Neutrophil (primary cell): ENCODE measurements at regions not wholly inside any gene's neighbourhood (a gene's known extent, or its start where the extent isn't known, plus 50 kb on each side); places are given as distances from the start of the nearest gene placed in this dataset.

ENCODE experiments used
- H3K27ac ChIP-seq: fragments of 200-600 bp; sonication (generic); 2 replicates; pipeline ENCODE4 v1.5.1; 2016; ENCODE audit warnings: mild to moderate bottlenecking, moderate library complexity
- H3K27me3 ChIP-seq: fragments of 200-600 bp; sonication (generic); 2 replicates; pipeline ENCODE4 v1.6.0; 2016; ENCODE audit warnings: mild to moderate bottlenecking
- H3K36me3 ChIP-seq: fragments of 200-600 bp; sonication (generic); 2 replicates; pipeline ENCODE4 v1.5.1; 2017
- H3K4me1 ChIP-seq, 2 experiments: fragments of 200-600 bp in 1 of 2; sonication (generic) in 1 of 2; 1 replicate in 1 of 2; 2 replicates in 1 of 2; pipeline versions ENCODE4 v1.5.1 to v1.6.1; 2013 to 2016; ENCODE audit warnings: low read depth in 1 of 2, low read length in 1 of 2, mild to moderate bottlenecking in 1 of 2, moderate library complexity in 1 of 2; ENCODE audit not compliant: control insufficient read depth in 1 of 2, insufficient read depth in 1 of 2
- H3K4me3 ChIP-seq, 2 experiments: fragments of 200-600 bp in 1 of 2; sonication (generic) in 1 of 2; 1 replicate in 1 of 2; 2 replicates in 1 of 2; pipeline ENCODE4 v1.5.1; 2013 to 2016; ENCODE audit warnings: low read depth in 1 of 2, low read length in 1 of 2, mild to moderate bottlenecking in 1 of 2, moderate library complexity in 1 of 2
- H3K9me3 ChIP-seq: fragments of 200-600 bp; sonication (generic); 2 replicates; pipeline ENCODE4 v1.5.1; 2016
- CTCF ChIP-seq: fragments of 200-600 bp; sonication (generic); IDR thresholded peaks from 2 replicates; pipeline ENCODE4 v1.5.1; 2016; ENCODE audit warnings: antibody characterized with exemption

- Histone ChIP-seq H3K27me3 (no peaks in the 10 kb centered on the region), H3K36me3 (no peaks in the 10 kb centered on the region), H3K27ac (no peak overlapping the region), H3K4me3 (no peak overlapping the region), H3K9me3 (no peaks in the 10 kb centered on the region), H3K4me1 (no peaks in the 10 kb centered on the region)
- no peak for TF ChIP-seq CTCF
Measured at GRCh38 chr9:80074439-80074838, 502.7 kb downstream of the TLE4 start.

- Histone ChIP-seq H3K9me3 (no peaks in the 10 kb centered on the region), H3K27me3 (no peaks in the 10 kb centered on the region), H3K4me1 (no peaks in the 10 kb centered on the region), H3K27ac (no peak overlapping the region), H3K4me3 (no peak overlapping the region), H3K36me3 (no peaks in the 10 kb centered on the region)
- no peak for TF ChIP-seq CTCF
Measured at GRCh38 chr9:80072451-80072850, 500.7 kb downstream of the TLE4 start.

GRCh38 chr9:80070071-80070742, 498.4 kb downstream of the TLE4 start:
- Histone ChIP-seq H3K4me1 (no peaks in the 10 kb centered on the region), H3K36me3 (no peaks in the 10 kb centered on the region), H3K9me3 (no peaks in the 10 kb centered on the region), H3K27me3 (no peaks in the 10 kb centered on the region), H3K27ac (no peak overlapping the region), H3K4me3 (no peak overlapping the region)
- TF ChIP-seq CTCF: no peak

- H3K36me3 ChIP-seq: no peaks in the 10 kb centered on the region
- no peak overlapping the region for H3K27ac ChIP-seq
- H3K27me3 ChIP-seq: no peaks in the 10 kb centered on the region
- no peak overlapping the region for H3K4me3 ChIP-seq
- H3K4me1 ChIP-seq: no peaks in the 10 kb centered on the region
- no peaks in the 10 kb centered on the region for H3K9me3 ChIP-seq
- TF ChIP-seq CTCF: no peak
Measured at GRCh38 chr9:80066931-80067330, 495.2 kb downstream of the TLE4 start.

GRCh38 chr9:80062567-80062966, 490.8 kb downstream of the TLE4 start:
- H3K4me1 ChIP-seq: no peaks in the 10 kb centered on the region
- TF ChIP-seq CTCF: no peak
- H3K36me3 ChIP-seq: no peaks in the 10 kb centered on the region
- no peak overlapping the region for H3K27ac ChIP-seq
- no peaks in the 10 kb centered on the region for H3K27me3 ChIP-seq
- no peak overlapping the region for H3K4me3 ChIP-seq
- no peaks in the 10 kb centered on the region for H3K9me3 ChIP-seq

GRCh38 chr9:80061940-80062339, 490.2 kb downstream of the TLE4 start:
- TF ChIP-seq CTCF: no peak
- no peaks in the 10 kb centered on the region for H3K27me3 ChIP-seq
- no peaks in the 10 kb centered on the region for H3K36me3 ChIP-seq
- no peaks in the 10 kb centered on the region for H3K4me1 ChIP-seq
- no peak overlapping the region for H3K4me3 ChIP-seq
- no peaks in the 10 kb centered on the region for H3K9me3 ChIP-seq
- no peak overlapping the region for H3K27ac ChIP-seq
